IMR-90 (cell line): ENCODE measurements at regions not wholly inside any gene's neighbourhood (a gene's known extent, or its start where the extent isn't known, plus 50 kb on each side); places are given as distances from the start of the nearest gene placed in this dataset.

Source experiments
- ATAC-seq: fragments of 200-7000 bp; cut with Tn5 transposase; 2 replicates; pipeline ENCODE4 v1.9.1; 2020; ENCODE audit warnings: low read depth, mild to moderate bottlenecking, moderate library complexity
- BruUV-seq: library from RNA; stranded (reverse); fragments of 400-500 nt; replicated peaks from 2 replicates; lab custom pipeline; 2021; lab: Mats Ljungman, UMichigan
- CTCF ChIA-PET: fragments of 300-600 bp; formaldehyde crosslinking; extraction: SDS; loops from one replicate; lab custom pipeline; 2021; ENCODE audit warnings: antibody characterized with exemption; lab: Yijun Ruan, JAX
- POLR2A ChIA-PET: fragments of 300-600 bp; sonication (Branson Sonifier 250); formaldehyde crosslinking; loops from one replicate; lab custom pipeline; 2022; ENCODE audit warnings: antibody characterized with exemption; ENCODE audit not compliant: unreplicated experiment; lab: Charles Lee
- DNase-seq: peaks from one replicate; pipeline ENCODE4 v3.0.0; 2013
- H2AFZ ChIP-seq: replicated peaks from 2 replicates; pipeline ENCODE3; 2013; ENCODE audit warnings: low read length, mild to moderate bottlenecking; ENCODE audit not compliant: poor library complexity
- H2AK5ac ChIP-seq: 2 replicates; pipeline ENCODE4 v1.6.1; 2013; ENCODE audit warnings: low read depth, low read length, inconsistent platforms
- H2AK9ac ChIP-seq: replicated peaks from 2 replicates; pipeline ENCODE3; 2013; ENCODE audit warnings: mild to moderate bottlenecking, low read depth, low read length, moderate library complexity; ENCODE audit not compliant: poor library complexity
- H2BK120ac ChIP-seq: 2 replicates; pipeline ENCODE4 v1.6.1; 2013; ENCODE audit warnings: low read depth, low read length, inconsistent platforms
- H2BK15ac ChIP-seq: 3 replicates; pipeline ENCODE4 v1.6.1; 2013; ENCODE audit warnings: low read depth, low read length, inconsistent platforms
- H2BK20ac ChIP-seq: 2 replicates; pipeline ENCODE4 v1.6.1; 2013; ENCODE audit warnings: low read depth, mild to moderate bottlenecking, inconsistent platforms, low read length, moderate library complexity
- H2BK5ac ChIP-seq: 2 replicates; pipeline ENCODE4 v1.6.1; 2013; ENCODE audit warnings: mild to moderate bottlenecking, low read depth, low read length, inconsistent platforms; ENCODE audit not compliant: poor library complexity, severe bottlenecking
- H3K14ac ChIP-seq: replicated peaks from 2 replicates; pipeline ENCODE4 v1.6.1; 2013; ENCODE audit warnings: low read depth, low read length, inconsistent platforms
- H3K18ac ChIP-seq: 2 replicates; pipeline ENCODE4 v1.6.1; 2013; ENCODE audit warnings: low read depth, low read length, control low read depth
- H3K23ac ChIP-seq: 2 replicates; pipeline ENCODE4 v1.6.1; 2013; ENCODE audit warnings: low read depth, low read length, inconsistent platforms
- H3K27ac ChIP-seq: 2 replicates; pipeline ENCODE4 v1.5.1; 2013; ENCODE audit warnings: mild to moderate bottlenecking, control low read depth, low read length; ENCODE audit not compliant: insufficient read depth
- H3K27me3 ChIP-seq: 2 replicates; pipeline ENCODE4 v1.6.1; 2013; ENCODE audit warnings: low read length; ENCODE audit not compliant: control insufficient read depth, insufficient read depth
- H3K36me3 ChIP-seq: 2 replicates; pipeline ENCODE4 v1.6.1; 2013; ENCODE audit warnings: low read length, mixed read lengths; ENCODE audit not compliant: control insufficient read depth, insufficient read depth
- H3K4ac ChIP-seq: 2 replicates; pipeline ENCODE4 v1.6.1; 2013; ENCODE audit warnings: low read depth, low read length, inconsistent platforms
- H3K4me1 ChIP-seq: 2 replicates; pipeline ENCODE4 v1.6.1; 2013; ENCODE audit warnings: low read length, mixed read lengths; ENCODE audit not compliant: control insufficient read depth, insufficient read depth
- H3K4me2 ChIP-seq: 2 replicates; pipeline ENCODE4 v1.6.1; 2013; ENCODE audit warnings: low read depth, mild to moderate bottlenecking, control low read depth, low read length, moderate library complexity
- H3K4me3 ChIP-seq: 2 replicates; pipeline ENCODE4 v1.5.1; 2013; ENCODE audit warnings: low read depth, mild to moderate bottlenecking, control low read depth, low read length, moderate library complexity; ENCODE audit not compliant: insufficient read depth
- H3K56ac ChIP-seq: 2 replicates; pipeline ENCODE4 v1.6.1; 2013; ENCODE audit warnings: low read length, inconsistent platforms; ENCODE audit not compliant: insufficient read depth; ENCODE audit errors: extremely low read depth
- H3K79me1 ChIP-seq, 2 experiments: 2 replicates each; pipeline ENCODE4 v1.6.1; 2013; ENCODE audit warnings: low read length in 2 of 2, inconsistent platforms in 1 of 2, low read depth in 1 of 2
- H3K9ac ChIP-seq: 2 replicates; pipeline ENCODE4 v1.6.1; 2013; ENCODE audit warnings: low read depth, low read length, control low read depth
- H3K9me1 ChIP-seq: 2 replicates; pipeline ENCODE4 v1.6.1; 2013; ENCODE audit warnings: low read length, inconsistent platforms; ENCODE audit not compliant: insufficient read depth
- H3K9me3 ChIP-seq: 2 replicates; pipeline ENCODE4 v1.6.1; 2013; ENCODE audit warnings: low read length; ENCODE audit not compliant: control insufficient read depth, insufficient read depth
- H4K20me1 ChIP-seq: 2 replicates; pipeline ENCODE4 v1.6.1; 2013; ENCODE audit warnings: low read length, inconsistent platforms; ENCODE audit not compliant: insufficient read depth
- H4K5ac ChIP-seq: 2 replicates; pipeline ENCODE4 v1.6.1; 2013; ENCODE audit warnings: mild to moderate bottlenecking, low read depth, low read length, control low read depth
- H4K8ac ChIP-seq, 2 experiments: 2 replicates each; pipeline ENCODE4 v1.6.1; 2013; ENCODE audit warnings: low read depth in 2 of 2, low read length in 2 of 2, control low read depth in 1 of 2, inconsistent platforms in 1 of 2
- H4K91ac ChIP-seq: 2 replicates; pipeline ENCODE4 v1.6.1; 2013; ENCODE audit warnings: low read depth, low read length, inconsistent platforms; ENCODE audit not compliant: insufficient read depth
- BHLHE40 ChIP-seq: fragments of 150-350 bp; IDR thresholded peaks from 2 replicates; pipeline ENCODE4 v1.6.1; 2016; ENCODE audit warnings: mild to moderate bottlenecking, low read depth, low read length
- CHD1 ChIP-seq: IDR thresholded peaks from 2 replicates; pipeline ENCODE4 v1.6.1; 2012; ENCODE audit warnings: low read depth, low read length, improper control_type of control experiment
- CTCF ChIP-seq: conservative IDR thresholded peaks from 2 replicates; pipeline ENCODE4 v1.5.1; 2012; ENCODE audit warnings: mild to moderate bottlenecking, low read depth, low read length, improper control_type of control experiment
- FOS ChIP-seq: fragments of 150-350 bp; IDR thresholded peaks from 2 replicates; pipeline ENCODE4 v1.6.1; 2016; ENCODE audit warnings: low read depth, low read length
- MAZ ChIP-seq: IDR thresholded peaks from 2 replicates; pipeline ENCODE4 v1.6.1; 2012; ENCODE audit warnings: low read depth, mild to moderate bottlenecking, low read length, improper control_type of control experiment, moderate library complexity, borderline replicate concordance
- RAD21 ChIP-seq: IDR thresholded peaks from 2 replicates; pipeline ENCODE4 v1.6.1; 2012; ENCODE audit warnings: low read length, improper control_type of control experiment
- RCOR1 ChIP-seq: IDR thresholded peaks from 2 replicates; pipeline ENCODE4 v1.6.1; 2012; ENCODE audit warnings: mild to moderate bottlenecking, low read length, improper control_type of control experiment; ENCODE audit not compliant: insufficient replicate concordance
- SMC3 ChIP-seq: fragments of 150-350 bp; IDR thresholded peaks from 2 replicates; pipeline ENCODE4 v1.6.1; 2016; ENCODE audit warnings: low read depth, mild to moderate bottlenecking, antibody characterized with exemption, low read length, moderate library complexity
- USF2 ChIP-seq: fragments of 150-350 bp; IDR thresholded peaks from 2 replicates; pipeline ENCODE4 v1.6.1; 2017; ENCODE audit warnings: mild to moderate bottlenecking, antibody characterized with exemption, low read length, low read depth
- WGBS, 2 experiments: methylation state at CpG; one replicate each; pipeline versions ENCODE4 v1.1.5 to v1.1.7; 2013; ENCODE audit warnings: missing lambda C conversion rate in 2 of 2; ENCODE audit not compliant: insufficient read length in 1 of 2; ENCODE audit errors: extremely low coverage in 2 of 2; 5-methylcytosine and 5-hydroxymethylcytosine counted together
- dilution Hi-C: fragments of 300-500 bp; cut with HindIII; formaldehyde crosslinking; loops from one replicate; pipeline ENCODE4 v1.14.3; 2018; ENCODE audit warnings: low sequenced_read_pairs; ENCODE audit not compliant: unreplicated experiment
- in situ Hi-C: fragments of 300-500 bp; cut with MboI; formaldehyde crosslinking; loops from 3 replicates; pipeline ENCODE4 v1.14.3; 2019; ENCODE audit warnings: low sequenced_read_pairs, inconsistent platforms, mixed read lengths
- intact Hi-C: fragments of 100-400 bp; cut with micrococcal nuclease; formaldehyde crosslinking; loops from 2 replicates; pipeline ENCODE4 v1.10.0; 2022

GRCh38 chr12:4857472-4858291 is 52.0 kb upstream of the KCNA1 start (continued):
- no peak for TF ChIP-seq USF2

GRCh38 chr12:4858386-4858785 is 51.3 kb upstream of the KCNA1 start:
- ATAC-seq (no peak), DNase-seq (no peak)
- no peak overlapping the region for H3K14ac ChIP-seq
- no peak overlapping the region for H3K18ac ChIP-seq
- H4K91ac ChIP-seq, result no peak overlapping the region
- POLR2A ChIA-PET, result no interaction called here
- in situ Hi-C loops, result loop anchor here (5.0 kb wide), 1 partner anchor 144 kb away; no protein-coding TSS in a partner anchor
- H3K79me1 ChIP-seq, result no peaks in the 10 kb centered on the region
- H3K4me3 ChIP-seq, result no peak overlapping the region
- no peaks in the 10 kb centered on the region for H3K4me1 ChIP-seq
- peaks cover 39% of the 10 kb centered on the region for H3K27me3 ChIP-seq
- H3K4me2 ChIP-seq, result no peak overlapping the region
- H2BK5ac ChIP-seq, result no peak overlapping the region
- no peak overlapping the region for H4K5ac ChIP-seq
- intact Hi-C loops, result loop anchor here (5.0 kb wide), 2 partner anchors 564 to 934 kb away; no protein-coding TSS in a partner anchor
- no peak overlapping the region for H2AFZ ChIP-seq
- H3K9me3 ChIP-seq, result no peaks in the 10 kb centered on the region
- no peaks in the 10 kb centered on the region for H3K9me1 ChIP-seq
- no peaks in the 10 kb centered on the region for H4K20me1 ChIP-seq
- no peak overlapping the region for H2BK15ac ChIP-seq
- no peak overlapping the region for H4K8ac ChIP-seq
- no peak overlapping the region for H3K27ac ChIP-seq
- no peak overlapping the region for H3K4ac ChIP-seq
- no peak overlapping the region for H2BK20ac ChIP-seq
- no peaks in the 10 kb centered on the region for H3K36me3 ChIP-seq
- H3K56ac ChIP-seq, result no peak overlapping the region
- H3K23ac ChIP-seq, result no peak overlapping the region
- H3K9ac ChIP-seq, result no peak overlapping the region
- no TSS peak for BruUV-seq
- H2AK9ac ChIP-seq, result no peak overlapping the region
- dilution Hi-C loops, result no loop called here
- H2AK5ac ChIP-seq, result no peak overlapping the region
- 4% methylated on average over 8 of the region's 9 CpGs; no CpG with 5 or more reads in 1 of the 2 experiments for WGBS, 2 experiments
- H2BK120ac ChIP-seq, result no peak overlapping the region
- CTCF ChIA-PET, result interaction anchor here (0.9 to 2.0 kb wide), 4 partner anchors 9 to 308 kb away, joined by 3 to 10 read pairs (median 3); no protein-coding TSS in a partner anchor
- no peak for TF ChIP-seq RAD21
- no peak for TF ChIP-seq USF2
- no peak for TF ChIP-seq CHD1
- TF ChIP-seq MAZ, result no peak
- TF ChIP-seq SMC3, result no peak
- no peak for TF ChIP-seq CTCF
- TF ChIP-seq BHLHE40, result no peak
- no peak for TF ChIP-seq FOS
- no peak for TF ChIP-seq RCOR1
